Natural killer cell (primary cell): ENCODE measurements at regions not wholly inside any gene's neighbourhood (a gene's known extent, or its start where the extent isn't known, plus 50 kb on each side); places are given as distances from the start of the nearest gene placed in this dataset.

Source experiments
- ATAC-seq, 3 donors: fragments of 150-1000 bp in 2 of 3; fragments of 200-7000 bp in 1 of 3; cut with Tn5 transposase; 1 replicate in 1 of 3; 2 replicates in 2 of 3; pipeline ENCODE4 v1.10.0; 2021; ENCODE audit warnings: mild to moderate bottlenecking in 2 of 3, moderate library complexity in 2 of 3
- DNase-seq, 2 donors: peaks; one replicate each; pipeline versions ENCODE4 v3.0.0 to v3.0.0-alpha.2; 2013 to 2021; ENCODE audit warnings: mixed read lengths in 1 of 2
- H3K27ac ChIP-seq: one replicate; pipeline ENCODE4 v1.5.1; 2013; ENCODE audit warnings: mild to moderate bottlenecking, low read length
- H3K27me3 ChIP-seq: one replicate; pipeline ENCODE4 v1.6.1; 2013; ENCODE audit warnings: low read length; ENCODE audit not compliant: control insufficient read depth, insufficient read depth
- H3K36me3 ChIP-seq: one replicate; pipeline ENCODE4 v1.6.1; 2013; ENCODE audit warnings: low read length; ENCODE audit not compliant: control insufficient read depth, insufficient read depth
- H3K4me1 ChIP-seq: one replicate; pipeline ENCODE4 v1.6.1; 2013; ENCODE audit warnings: low read length; ENCODE audit not compliant: control insufficient read depth, insufficient read depth
- H3K4me3 ChIP-seq: one replicate; pipeline ENCODE4 v1.5.1; 2013; ENCODE audit warnings: low read length
- H3K9me3 ChIP-seq: one replicate; pipeline ENCODE4 v1.6.1; 2013; ENCODE audit warnings: low read length; ENCODE audit not compliant: control insufficient read depth, insufficient read depth
- H3K27ac Mint-ChIP-seq, 2 donors: one replicate each; pipeline ENCODE4 v1.8.0; 2022; ENCODE audit warnings: mild to moderate bottlenecking in 2 of 2, mixed read lengths in 2 of 2, moderate library complexity in 1 of 2
- H3K27me3 Mint-ChIP-seq, 2 donors: one replicate each; pipeline ENCODE4 v1.8.0; 2022; ENCODE audit warnings: low read depth in 2 of 2, mixed read lengths in 2 of 2
- H3K36me3 Mint-ChIP-seq: one replicate; pipeline ENCODE4 v1.8.0; 2022; ENCODE audit warnings: mixed read lengths
- H3K4me1 Mint-ChIP-seq, 2 donors: one replicate each; pipeline ENCODE4 v1.8.0; 2022; ENCODE audit warnings: mixed read lengths in 2 of 2
- H3K4me3 Mint-ChIP-seq: one replicate; pipeline ENCODE4 v1.8.0; 2022; ENCODE audit warnings: mild to moderate bottlenecking, moderate library complexity, mixed read lengths
- H3K9me3 Mint-ChIP-seq, 2 donors: one replicate each; pipeline ENCODE4 v1.8.0; 2022; ENCODE audit warnings: mixed read lengths in 2 of 2
- CTCF ChIP-seq: fragments of 200-600 bp; IDR thresholded peaks from one replicate; pipeline ENCODE4 v1.8.0; 2022; ENCODE audit warnings: antibody characterized with exemption
- WGBS: methylation state at CpG from one replicate; pipeline ENCODE4 v1.1.7; 2013; ENCODE audit warnings: missing lambda C conversion rate; ENCODE audit not compliant: insufficient coverage; 5-methylcytosine and 5-hydroxymethylcytosine counted together
- intact Hi-C: fragments of 100-400 bp; cut with micrococcal nuclease; formaldehyde crosslinking; loops from one replicate; pipeline ENCODE4 v1.14.2; 2022

GRCh38 chr7:112540839-112541577 is 60.2 kb downstream of the LSMEM1 start:
- Mint-ChIP-seq H3K4me1 (no peaks in the 10 kb centered on the region), H3K9me3 (no peaks in the 10 kb centered on the region), H3K4me3 (no peak overlapping the region), H3K27ac (no peak overlapping the region), H3K27me3 (peaks cover 6 to 12% of the 10 kb centered on the region in 2 donors), H3K36me3 (no peaks in the 10 kb centered on the region)
- ATAC-seq = no peak
- H3K4me3 ChIP-seq = no peak overlapping the region
- no peaks in the 10 kb centered on the region for H3K9me3 ChIP-seq
- DNase-seq = no peak
- WGBS = 94% methylated on average over 4 of the region's 6 CpGs
- H3K4me1 ChIP-seq = no peaks in the 10 kb centered on the region
- peaks cover 1% of the 10 kb centered on the region for H3K27me3 ChIP-seq
- no peak for TF ChIP-seq CTCF
- intact Hi-C loops = no loop called here
- H3K36me3 ChIP-seq = no peaks in the 10 kb centered on the region
- H3K27ac ChIP-seq = no peak overlapping the region

DNA sequence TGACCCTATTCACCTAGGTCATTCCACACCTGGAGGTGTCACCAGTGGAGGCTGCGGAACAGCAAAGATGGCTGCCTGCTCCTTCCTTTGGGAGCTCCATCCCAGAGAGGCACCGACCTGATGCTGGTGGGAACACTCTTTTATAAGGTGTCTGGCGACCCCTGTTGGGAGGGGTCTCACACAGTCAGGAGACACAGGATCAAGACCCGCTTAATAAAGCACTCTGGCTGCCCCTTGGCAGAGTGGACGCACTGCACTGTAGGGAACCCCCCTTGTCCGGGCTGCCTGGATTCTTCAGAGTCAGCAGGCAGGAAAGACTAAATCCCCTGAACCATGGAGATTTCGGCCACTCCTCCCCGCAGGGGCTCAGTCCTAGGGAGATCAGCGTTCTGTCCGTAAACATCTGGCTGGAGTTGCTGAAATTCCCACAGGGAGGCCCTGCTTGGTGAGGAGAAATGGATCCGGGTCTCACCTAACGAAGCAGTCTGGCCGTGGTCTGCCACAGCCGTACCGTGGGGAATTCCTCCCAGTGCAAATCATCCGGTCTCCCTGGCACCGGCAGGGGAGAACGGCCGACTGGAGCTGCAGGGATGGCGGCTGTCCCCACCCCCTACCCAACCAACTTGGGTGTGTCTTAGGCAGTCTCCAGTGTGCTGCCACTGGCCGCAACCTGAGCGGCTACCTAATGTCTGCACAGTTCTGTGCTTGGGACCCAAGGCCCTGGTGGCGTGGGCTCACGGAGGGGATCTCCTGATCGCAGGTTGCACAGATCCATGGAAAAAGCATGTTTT is 66.1 kb downstream of the LSMEM1 start:
- ATAC-seq (peak in 1 of 3 donors; percentile 10), DNase-seq (no peak)
- no peak overlapping the region for H3K27ac Mint-ChIP-seq
- Histone ChIP-seq H3K27ac (no peak overlapping the region), H3K4me3 (no peak overlapping the region), H3K27me3 (peaks cover 5% of the 10 kb centered on the region), H3K9me3 (no peaks in the 10 kb centered on the region), H3K36me3 (no peaks in the 10 kb centered on the region), H3K4me1 (no peaks in the 10 kb centered on the region)
- no peak for TF ChIP-seq CTCF
- WGBS = 89% methylated on average over 25 of the region's 25 CpGs
- H3K27me3 Mint-ChIP-seq = peaks cover 0 to 2% of the 10 kb centered on the region in 2 donors
- no peaks in the 10 kb centered on the region for H3K4me1 Mint-ChIP-seq
- intact Hi-C loops = no loop called here
- no peak overlapping the region for H3K4me3 Mint-ChIP-seq
- H3K9me3 Mint-ChIP-seq = no peaks in the 10 kb centered on the region
- no peaks in the 10 kb centered on the region for H3K36me3 Mint-ChIP-seq

DNA sequence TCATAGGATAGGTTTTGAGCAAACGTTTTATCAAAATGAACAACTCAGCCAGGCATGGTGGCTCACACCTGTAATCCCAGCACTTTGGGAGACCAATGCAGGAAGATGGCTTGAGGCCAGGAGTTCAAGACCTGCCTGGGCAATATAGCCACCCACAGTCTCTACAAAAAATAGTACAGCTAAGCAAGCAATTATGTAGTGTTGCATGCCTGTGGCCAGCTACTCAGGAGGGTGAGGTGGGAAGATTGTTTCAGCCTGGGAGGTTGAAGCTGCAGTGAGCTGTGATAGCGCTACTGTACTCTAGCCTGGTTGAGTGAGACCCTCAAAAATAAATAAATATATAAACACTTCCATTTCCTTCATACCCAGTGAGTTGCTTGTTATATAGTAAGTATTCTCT is 67.1 kb downstream of the LSMEM1 start:
- no peak overlapping the region for H3K27ac ChIP-seq
- no peak overlapping the region for H3K4me3 Mint-ChIP-seq
- ATAC-seq (no peak), DNase-seq (no peak)
- no peaks in the 10 kb centered on the region for H3K36me3 ChIP-seq
- no peak overlapping the region for H3K4me3 ChIP-seq
- 53% methylated on average over 1 of the region's 2 CpGs for WGBS
- no peaks in the 10 kb centered on the region for H3K4me1 ChIP-seq
- H3K9me3 ChIP-seq = no peaks in the 10 kb centered on the region
- intact Hi-C loops = no loop called here
- TF ChIP-seq CTCF = no peak
- H3K36me3 Mint-ChIP-seq = no peaks in the 10 kb centered on the region
- peaks cover 5% of the 10 kb centered on the region for H3K27me3 ChIP-seq
- no peaks in the 10 kb centered on the region for H3K4me1 Mint-ChIP-seq
- peaks cover 0 to 2% of the 10 kb centered on the region in 2 donors for H3K27me3 Mint-ChIP-seq
- H3K9me3 Mint-ChIP-seq = no peaks in the 10 kb centered on the region
- no peak overlapping the region for H3K27ac Mint-ChIP-seq
